Testis (tissue), 2 donors: ENCODE measurements at regions not wholly inside any gene's neighbourhood (a gene's known extent, or its start where the extent isn't known, plus 50 kb on each side); places are given as distances from the start of the nearest gene placed in this dataset.

Experiments used
- CTCF ChIP-seq, 3 experiments: fragments of 450-650 bp in 2 of 3; fragments of 200-600 bp in 1 of 3; sonication (generic) in 1 of 3; IDR thresholded peaks; one replicate each; pipeline ENCODE4 v1.5.1; 2016 to 2019; ENCODE audit warnings: antibody characterized with exemption in 3 of 3, mild to moderate bottlenecking in 2 of 3, moderate library complexity in 1 of 3
- POLR2A ChIP-seq: fragments of 450-650 bp; IDR thresholded peaks from one replicate; pipeline ENCODE4 v1.6.1; 2017; ENCODE audit warnings: antibody characterized with exemption, mild to moderate bottlenecking, moderate library complexity

GRCh38 chr20:40255365-40255764 lies 433.7 kb downstream of the MAFB start:
- peak; percentile 12 to 25 (median 22) for TF ChIP-seq CTCF (IDR thresholded peaks at IDR 0.05)
- no peak for TF ChIP-seq POLR2A
